Erythroblast (primary cell): ENCODE measurements at regions not wholly inside any gene's neighbourhood (a gene's known extent, or its start where the extent isn't known, plus 50 kb on each side); places are given as distances from the start of the nearest gene placed in this dataset.

Experiments
- GATA1 ChIP-seq: IDR thresholded peaks from 2 replicates; pipeline ENCODE4 v1.6.1; 2011; ENCODE audit warnings: low read depth, mild to moderate bottlenecking, control low read depth, low read length, moderate library complexity
- POLR2A ChIP-seq: IDR thresholded peaks from 2 replicates; pipeline ENCODE4 v1.6.1; 2011; ENCODE audit warnings: mild to moderate bottlenecking, low read length

DNA sequence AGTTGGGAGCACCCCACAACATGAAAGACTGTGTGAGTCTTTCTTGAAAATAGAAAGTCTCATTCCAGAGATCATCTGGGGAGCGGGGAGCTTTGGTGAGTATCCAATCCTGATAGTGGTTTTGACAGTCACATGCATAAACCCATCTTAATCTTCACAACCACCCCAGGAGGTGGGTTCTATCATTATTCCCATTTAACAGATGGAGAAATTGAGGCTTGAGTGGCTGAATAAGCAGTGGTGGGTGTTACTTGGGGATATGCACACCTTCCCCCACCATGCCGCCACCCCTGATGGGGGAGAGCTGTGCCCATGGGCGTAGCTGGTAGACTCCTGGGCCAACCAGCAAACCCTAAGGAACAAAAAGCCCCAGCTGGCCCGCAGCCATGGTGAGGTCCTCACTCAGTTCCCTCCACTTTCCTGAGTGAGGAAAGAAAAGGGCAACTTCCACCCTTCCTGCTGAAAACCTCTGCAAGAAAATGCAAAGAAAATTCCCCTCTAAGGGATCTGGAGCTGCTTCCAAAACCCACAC lies 99.8 kb downstream of the SNX5 start:
- TF ChIP-seq POLR2A (no peak), GATA1 (no peak)
